ENCODE measurements at regions not wholly inside any gene's neighbourhood (a gene's known extent, or its start where the extent isn't known, plus 50 kb on each side); places are given as distances from the start of the nearest gene placed in this dataset.

GRCh38 chr1:232894436-232894835, 56.0 kb upstream of the NTPCR start:
- no peak overlapping the region for H3K27ac ChIP-seq
- TF ChIP-seq, protein P1, sequence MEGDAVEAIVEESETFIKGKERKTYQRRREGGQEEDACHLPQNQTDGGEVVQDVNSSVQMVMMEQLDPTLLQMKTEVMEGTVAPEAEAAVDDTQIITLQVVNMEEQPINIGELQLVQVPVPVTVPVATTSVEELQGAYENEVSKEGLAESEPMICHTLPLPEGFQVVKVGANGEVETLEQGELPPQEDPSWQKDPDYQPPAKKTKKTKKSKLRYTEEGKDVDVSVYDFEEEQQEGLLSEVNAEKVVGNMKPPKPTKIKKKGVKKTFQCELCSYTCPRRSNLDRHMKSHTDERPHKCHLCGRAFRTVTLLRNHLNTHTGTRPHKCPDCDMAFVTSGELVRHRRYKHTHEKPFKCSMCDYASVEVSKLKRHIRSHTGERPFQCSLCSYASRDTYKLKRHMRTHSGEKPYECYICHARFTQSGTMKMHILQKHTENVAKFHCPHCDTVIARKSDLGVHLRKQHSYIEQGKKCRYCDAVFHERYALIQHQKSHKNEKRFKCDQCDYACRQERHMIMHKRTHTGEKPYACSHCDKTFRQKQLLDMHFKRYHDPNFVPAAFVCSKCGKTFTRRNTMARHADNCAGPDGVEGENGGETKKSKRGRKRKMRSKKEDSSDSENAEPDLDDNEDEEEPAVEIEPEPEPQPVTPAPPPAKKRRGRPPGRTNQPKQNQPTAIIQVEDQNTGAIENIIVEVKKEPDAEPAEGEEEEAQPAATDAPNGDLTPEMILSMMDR (conservative IDR thresholded peaks at IDR 0.05): no peak

DNA sequence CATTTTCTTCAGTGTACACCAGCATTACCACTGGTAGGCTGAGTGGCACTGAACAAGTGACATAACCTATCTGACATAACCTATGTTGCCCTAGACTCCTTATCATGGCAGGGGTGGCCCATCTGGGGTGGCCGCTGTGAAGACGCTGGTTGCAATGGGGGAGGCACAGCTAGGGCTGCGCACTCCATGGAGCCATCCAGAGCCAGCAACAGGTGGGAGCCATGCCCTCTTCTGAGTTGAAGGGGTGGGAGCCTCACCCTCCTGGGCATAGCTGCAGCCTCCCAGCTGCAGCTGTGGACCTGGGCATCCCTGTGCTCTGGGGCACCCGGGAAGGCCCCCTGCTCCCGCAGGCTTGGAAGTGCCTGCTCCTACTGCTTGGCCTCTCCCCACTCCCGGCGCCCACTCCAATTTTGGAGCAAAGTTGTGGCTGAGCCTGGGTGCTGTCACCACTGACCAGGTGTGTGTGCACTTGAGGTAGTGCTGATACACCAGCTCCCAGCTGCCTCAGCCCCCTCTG, 52.4 kb upstream of the NTPCR start:
- TF ChIP-seq, protein P1 (conservative IDR thresholded peaks at IDR 0.05): no peak
- H3K27ac ChIP-seq: no peak overlapping the region

GRCh38 chr1:232899268-232899667, 51.1 kb upstream of the NTPCR start:
- TF ChIP-seq, protein P1 (conservative IDR thresholded peaks at IDR 0.05): no peak
- H3K27ac ChIP-seq: no peak overlapping the region

DNA sequence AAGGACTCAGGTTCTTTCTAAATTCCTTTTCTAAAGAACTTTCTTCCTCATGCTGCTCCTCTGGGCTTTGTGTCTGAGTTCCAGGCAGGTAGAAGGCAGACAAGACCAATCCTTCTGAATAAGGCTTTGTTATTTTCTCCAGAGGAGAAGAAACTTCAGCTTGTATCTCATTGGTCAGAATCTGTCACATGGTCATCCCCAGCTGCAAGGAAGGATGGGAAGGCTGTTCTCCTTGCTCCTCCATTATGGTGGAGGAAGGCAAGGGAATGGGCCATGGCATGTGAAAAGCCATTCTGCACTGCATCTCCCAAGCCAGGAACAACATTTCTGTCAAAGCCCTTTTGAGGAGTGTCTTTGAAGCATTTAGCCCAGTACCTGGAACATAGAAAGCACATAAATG, 50.6 kb upstream of the NTPCR start:
- no peak overlapping the region for H3K27ac ChIP-seq
- TF ChIP-seq, protein P1 (conservative IDR thresholded peaks at IDR 0.05): no peak

All from VCaP (cell line).